ENCODE measurements at regions not wholly inside any gene's neighbourhood (a gene's known extent, or its start where the extent isn't known, plus 50 kb on each side); places are given as distances from the start of the nearest gene placed in this dataset.

DNA sequence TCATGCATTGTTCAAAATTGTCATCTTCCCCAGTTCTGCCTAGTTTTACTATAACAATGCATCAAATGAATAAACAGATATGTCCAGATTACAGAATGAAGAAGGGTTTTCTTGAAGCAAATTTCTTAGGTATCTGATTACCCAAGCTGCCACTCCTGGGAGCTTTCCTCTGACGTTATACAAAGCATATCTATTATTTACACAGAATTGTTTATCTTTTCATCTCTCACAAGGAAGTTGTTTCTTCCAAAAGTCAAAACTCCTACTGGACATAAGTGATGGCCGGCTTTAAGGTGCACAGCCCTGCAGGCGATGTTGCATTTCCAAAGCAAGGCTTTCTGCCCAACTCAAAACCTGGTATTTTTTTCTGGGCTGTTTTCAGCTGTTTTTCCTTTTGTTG is 73.4 kb upstream of the ANKH start:
- Histone ChIP-seq H2BK5ac (ENCODE audit: low read depth, low read length, poor library complexity, severe bottlenecking) (no peak overlapping the region), H4K20me1 (ENCODE audit: insufficient read depth, low read length) (no peaks in the 10 kb centered on the region), H4K8ac (ENCODE audit: low read depth in 2 of 2, low read length in 2 of 2) (no peak overlapping the region), H3K36me3 (ENCODE audit: control insufficient read depth, insufficient read depth, low read length) (no peaks in the 10 kb centered on the region), H2AK5ac (ENCODE audit: low read depth, low read length) (no peak overlapping the region), H3K27ac (ENCODE audit: insufficient read depth, low read length) (no peak overlapping the region), H2BK20ac (ENCODE audit: low read depth, low read length) (no peak overlapping the region), H4K5ac (ENCODE audit: low read depth, low read length) (no peak overlapping the region), H3K23ac (ENCODE audit: low read depth, low read length) (no peak overlapping the region), H2AFZ (replicated peaks; ENCODE audit: low read length, poor library complexity) (no peak overlapping the region), H3K27me3 (ENCODE audit: control insufficient read depth, insufficient read depth, low read length) (peaks cover 6% of the 10 kb centered on the region), H3K9me3 (ENCODE audit: control insufficient read depth, insufficient read depth, low read length) (no peaks in the 10 kb centered on the region), H3K56ac (ENCODE audit: extremely low read depth, insufficient read depth, low read length) (no peak overlapping the region), H4K91ac (ENCODE audit: insufficient read depth, low read depth, low read length) (no peak overlapping the region), H3K4me3 (ENCODE audit: insufficient read depth, low read depth, low read length) (no peak overlapping the region), H3K18ac (ENCODE audit: low read depth, low read length) (no peak overlapping the region), H2BK15ac (ENCODE audit: low read depth, low read length) (no peak overlapping the region), H3K9ac (ENCODE audit: low read depth, low read length) (no peak overlapping the region), H3K4me1 (ENCODE audit: control insufficient read depth, insufficient read depth, low read length) (no peaks in the 10 kb centered on the region), H3K14ac (replicated peaks; ENCODE audit: low read depth, low read length) (no peak overlapping the region), H3K4me2 (ENCODE audit: low read depth, low read length) (no peak overlapping the region), H3K4ac (ENCODE audit: low read depth, low read length) (no peak overlapping the region), H2BK120ac (ENCODE audit: low read depth, low read length) (no peak overlapping the region), H3K79me1 (ENCODE audit: low read depth in 1 of 2, low read length in 2 of 2) (no peaks in the 10 kb centered on the region), H3K9me1 (ENCODE audit: insufficient read depth, low read length) (no peaks in the 10 kb centered on the region; the same call in 1 of the 2 replicates), H2AK9ac (replicated peaks; ENCODE audit: low read depth, low read length, poor library complexity) (no peak overlapping the region)
- intact Hi-C loops (cut with micrococcal nuclease) (no loop called here), in situ Hi-C loops (cut with MboI; ENCODE audit: low sequenced_read_pairs) (no loop called here), dilution Hi-C loops (cut with HindIII; ENCODE audit: low sequenced_read_pairs, unreplicated experiment) (no loop called here)
- no CpG with 5 or more reads among the region's 3 CpGs for WGBS, 2 experiments (ENCODE audit: extremely low coverage in 2 of 2, insufficient read length in 1 of 2)
- TF ChIP-seq MAFK (IDR thresholded peaks at IDR 0.05; ENCODE audit: low read depth, low read length) (no peak), RFX5 (IDR thresholded peaks at IDR 0.05; ENCODE audit: low read depth, low read length) (no peak), NFE2L2 (IDR thresholded peaks at IDR 0.05; ENCODE audit: low read depth, low read length) (no peak), FOS (IDR thresholded peaks at IDR 0.05; ENCODE audit: low read depth, low read length) (no peak)
- TF ChIP-seq, protein P1, sequence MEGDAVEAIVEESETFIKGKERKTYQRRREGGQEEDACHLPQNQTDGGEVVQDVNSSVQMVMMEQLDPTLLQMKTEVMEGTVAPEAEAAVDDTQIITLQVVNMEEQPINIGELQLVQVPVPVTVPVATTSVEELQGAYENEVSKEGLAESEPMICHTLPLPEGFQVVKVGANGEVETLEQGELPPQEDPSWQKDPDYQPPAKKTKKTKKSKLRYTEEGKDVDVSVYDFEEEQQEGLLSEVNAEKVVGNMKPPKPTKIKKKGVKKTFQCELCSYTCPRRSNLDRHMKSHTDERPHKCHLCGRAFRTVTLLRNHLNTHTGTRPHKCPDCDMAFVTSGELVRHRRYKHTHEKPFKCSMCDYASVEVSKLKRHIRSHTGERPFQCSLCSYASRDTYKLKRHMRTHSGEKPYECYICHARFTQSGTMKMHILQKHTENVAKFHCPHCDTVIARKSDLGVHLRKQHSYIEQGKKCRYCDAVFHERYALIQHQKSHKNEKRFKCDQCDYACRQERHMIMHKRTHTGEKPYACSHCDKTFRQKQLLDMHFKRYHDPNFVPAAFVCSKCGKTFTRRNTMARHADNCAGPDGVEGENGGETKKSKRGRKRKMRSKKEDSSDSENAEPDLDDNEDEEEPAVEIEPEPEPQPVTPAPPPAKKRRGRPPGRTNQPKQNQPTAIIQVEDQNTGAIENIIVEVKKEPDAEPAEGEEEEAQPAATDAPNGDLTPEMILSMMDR (conservative IDR thresholded peaks at IDR 0.05; ENCODE audit: low read depth, low read length), result no peak
- DNase-seq, result peak; percentile 12
- BruUV-seq (replicated peaks), result no TSS peak
- ChIA-PET POLR2A (ENCODE audit: unreplicated experiment) (no interaction called here), CTCF (interaction anchor here (0.7 kb wide), 1 partner anchor 26 kb away, joined by 3 read pairs; no protein-coding TSS in a partner anchor)
- peak; percentile 29; the same call in 1 of the 2 replicates for ATAC-seq (ENCODE audit: low read depth)

Data from IMR-90 (cell line).